ENCODE measurements at regions not wholly inside any gene's neighbourhood (a gene's known extent, or its start where the extent isn't known, plus 50 kb on each side); places are given as distances from the start of the nearest gene placed in this dataset.

- TF ChIP-seq FOXM1 (IDR thresholded peaks at IDR 0.05; ENCODE audit: borderline replicate concordance), result no peak
- TF ChIP-seq SP1 (IDR thresholded peaks at IDR 0.05), result no peak
- no peak for TF ChIP-seq CTBP1 (IDR thresholded peaks at IDR 0.05; ENCODE audit: borderline replicate concordance)
- no peak for TF ChIP-seq NFRKB (IDR thresholded peaks at IDR 0.05)
- no peak for TF ChIP-seq ELF4 (IDR thresholded peaks at IDR 0.05)
- TF ChIP-seq FOXK2 (IDR thresholded peaks at IDR 0.05), result no peak
These were observed 112.2 kb upstream of the HGF start for GRCh38 chr7:81882086-81882485.
